Sigmoid colon (tissue), 4 donors: ENCODE measurements at regions not wholly inside any gene's neighbourhood (a gene's known extent, or its start where the extent isn't known, plus 50 kb on each side); places are given as distances from the start of the nearest gene placed in this dataset.
"Not testable (repeated sequence)": the region's sequence is repeated elsewhere in the genome, so short reads cannot be mapped to it uniquely, and the experiment has no call there.

ENCODE experiments used
- CTCF ChIP-seq, 4 experiments: fragments of 450-650 bp in 3 of 4; fragments of 200-600 bp in 1 of 4; IDR thresholded peaks; one replicate each; pipeline ENCODE4 v1.5.1; 2016 to 2019; ENCODE audit warnings: antibody characterized with exemption in 4 of 4, mild to moderate bottlenecking in 3 of 4, moderate library complexity in 2 of 4
- EP300 ChIP-seq, 4 donors: sonication (generic); formaldehyde crosslinking; IDR thresholded peaks; one replicate each; pipeline ENCODE4 v1.6.1; 2017; ENCODE audit warnings: antibody characterized with exemption in 4 of 4
- POLR2A ChIP-seq, 2 donors: fragments of 450-650 bp; IDR thresholded peaks; one replicate each; pipeline ENCODE4 v1.6.1; 2016; ENCODE audit warnings: antibody characterized with exemption in 2 of 2, mild to moderate bottlenecking in 2 of 2, moderate library complexity in 2 of 2
- POLR2AphosphoS5 ChIP-seq, 4 donors: sonication (generic); formaldehyde crosslinking; IDR thresholded peaks; one replicate each; pipeline ENCODE4 v1.6.1; 2017; ENCODE audit warnings: antibody characterized with exemption in 4 of 4

GRCh38 chr2:94583081-94583723 lies 288.0 kb upstream of the TEKT4 start:
- not testable (repeated sequence) for TF ChIP-seq EP300, CTCF, POLR2AphosphoS5, POLR2A (IDR thresholded peaks at IDR 0.05)
